Lung (tissue), 11 donors: ENCODE measurements at regions not wholly inside any gene's neighbourhood (a gene's known extent, or its start where the extent isn't known, plus 50 kb on each side); places are given as distances from the start of the nearest gene placed in this dataset.

ENCODE experiments used
- ATAC-seq: fragments of 200-7000 bp; cut with Tn5 transposase; one replicate; pipeline ENCODE4 v1.9.1; 2020; ENCODE audit warnings: moderate number of reproducible peaks; ENCODE audit not compliant: insufficient read depth, low FRiP score
- DNase-seq, 3 donors: peaks; one replicate each; pipeline ENCODE4 v3.0.0-alpha.2; 2013 to 2017
- H3K27ac ChIP-seq, 2 donors: one replicate each; pipeline ENCODE4 v1.5.1; 2013; ENCODE audit warnings: mild to moderate bottlenecking in 2 of 2, moderate library complexity in 2 of 2, control low read depth in 1 of 2, inconsistent platforms in 1 of 2, low read depth in 1 of 2, low read length in 1 of 2
- H3K27me3 ChIP-seq, 3 donors: one replicate each; pipeline ENCODE4 v1.5.1; 2013; ENCODE audit warnings: low read length in 2 of 3; ENCODE audit not compliant: control insufficient read depth in 3 of 3, insufficient read depth in 3 of 3
- H3K36me3 ChIP-seq, 4 donors: one replicate each; pipeline ENCODE4 v1.5.1; 2013; ENCODE audit warnings: low read length in 4 of 4, mild to moderate bottlenecking in 1 of 4, moderate library complexity in 1 of 4; ENCODE audit not compliant: control insufficient read depth in 4 of 4, insufficient read depth in 4 of 4
- H3K4me1 ChIP-seq, 5 donors: one replicate each; pipeline ENCODE4 v1.5.1; 2013; ENCODE audit warnings: low read length in 5 of 5, mild to moderate bottlenecking in 2 of 5, moderate library complexity in 1 of 5; ENCODE audit not compliant: control insufficient read depth in 5 of 5, insufficient read depth in 5 of 5
- H3K4me3 ChIP-seq: one replicate; pipeline ENCODE4 v1.5.1; 2013; ENCODE audit warnings: mild to moderate bottlenecking, control low read depth, moderate library complexity
- H3K9ac ChIP-seq, 2 donors: one replicate each; pipeline ENCODE4 v1.5.1; 2013; ENCODE audit warnings: low read length in 2 of 2, control low read depth in 1 of 2; ENCODE audit not compliant: insufficient read depth in 1 of 2
- H3K9me3 ChIP-seq, 4 donors: one replicate each; pipeline ENCODE4 v1.5.1; 2013; ENCODE audit warnings: low read length in 3 of 4, mild to moderate bottlenecking in 1 of 4, moderate library complexity in 1 of 4; ENCODE audit not compliant: control insufficient read depth in 4 of 4, insufficient read depth in 3 of 4
- CTCF ChIP-seq: IDR thresholded peaks from 2 replicates; pipeline ENCODE4 v1.5.1; 2012; ENCODE audit warnings: mild to moderate bottlenecking; ENCODE audit errors: control extremely low read depth, extremely low read depth
- WGBS, 2 donors: extraction: QIAGEN DNeasy Blood & Tissue Kit; methylation state at CpG; one replicate each; pipeline ENCODE4 v1.1.7; 2013; 5-methylcytosine and 5-hydroxymethylcytosine counted together
- donor health status: control.
- donor health status: control.
- donor health status: Bipolar disorder and iron deficiency.
- donor health status: healthy.
- donor health status: DM: yes; HTN: yes; CAD: no.

- peaks cover 0 to 5% (median 0%) of the 10 kb centered on the region in 5 donors for H3K4me1 ChIP-seq
- no peak overlapping the region for H3K9ac ChIP-seq
- no peak for ATAC-seq
- no peak overlapping the region for H3K4me3 ChIP-seq
- H3K36me3 ChIP-seq, result no peaks in the 10 kb centered on the region
- no peak overlapping the region for H3K27ac ChIP-seq
- peaks cover 0 to 2% (median 0%) of the 10 kb centered on the region in 3 donors for H3K27me3 ChIP-seq
- no peak for DNase-seq
- H3K9me3 ChIP-seq, result peaks cover 0 to 6% (median 1%) of the 10 kb centered on the region in 4 donors
- no peak for TF ChIP-seq CTCF
Observed at GRCh38 chr2:172372436-172372835, 55.0 kb upstream of the ITGA6 start.

- peaks cover 0 to 5% (median 3%) of the 10 kb centered on the region in 5 donors for H3K4me1 ChIP-seq
- DNase-seq (no peak), ATAC-seq (no peak)
- no peaks in the 10 kb centered on the region for H3K36me3 ChIP-seq
- peaks cover 0 to 2% (median 0%) of the 10 kb centered on the region in 3 donors for H3K27me3 ChIP-seq
- no peak for TF ChIP-seq CTCF
- no peak overlapping the region for H3K4me3 ChIP-seq
- WGBS, 2 donors, result 81 to 82% methylated on average over 5 of the region's 5 CpGs
- no peak overlapping the region for H3K9ac ChIP-seq
- H3K9me3 ChIP-seq, result peaks cover 0 to 6% (median 1%) of the 10 kb centered on the region in 4 donors
- H3K27ac ChIP-seq, result no peak overlapping the region
Observed at GRCh38 chr2:172373076-172373475, 54.3 kb upstream of the ITGA6 start.

- no peak overlapping the region for H3K4me3 ChIP-seq
Observed at GRCh38 chr2:172373766-172374165, 53.6 kb upstream of the ITGA6 start.

More at GRCh38 chr2:172373766-172374165, 53.6 kb upstream of the ITGA6 start:
- Histone ChIP-seq H3K9me3 (peaks cover 0 to 5% (median 1%) of the 10 kb centered on the region in 4 donors), H3K9ac (no peak overlapping the region), H3K27ac (no peak overlapping the region), H3K36me3 (no peaks in the 10 kb centered on the region), H3K27me3 (peaks cover 0 to 2% (median 0%) of the 10 kb centered on the region in 3 donors), H3K4me1 (peaks cover 0 to 5% (median 3%) of the 10 kb centered on the region in 5 donors)
- DNase-seq, result no peak
- no peak for TF ChIP-seq CTCF
- no peak for ATAC-seq
- 74 to 75% methylated on average over 3 of the region's 3 CpGs for WGBS, 2 donors
